GM18505 (cell line): ENCODE measurements at regions not wholly inside any gene's neighbourhood (a gene's known extent, or its start where the extent isn't known, plus 50 kb on each side); places are given as distances from the start of the nearest gene placed in this dataset.
"Not testable (repeated sequence)": the region's sequence is repeated elsewhere in the genome, so short reads cannot be mapped to it uniquely, and the experiment has no call there.

Source experiments
- ATAC-seq: cut with Tn5 transposase; IDR thresholded peaks from one replicate; pipeline ENCODE4 v1.9.1; 2021; ENCODE audit not compliant: unreplicated experiment
- POLR2A ChIP-seq: IDR thresholded peaks from 4 replicates; pipeline ENCODE4 v1.6.1; 2011; ENCODE audit warnings: borderline replicate concordance; ENCODE audit not compliant: insufficient read depth, insufficient read length; ENCODE audit errors: extremely low read depth

- no peak for TF ChIP-seq POLR2A
- ATAC-seq: no peak
Measured at GRCh38 chr14:105689722-105690121, 163.3 kb downstream of the TMEM121 start.

DNA sequence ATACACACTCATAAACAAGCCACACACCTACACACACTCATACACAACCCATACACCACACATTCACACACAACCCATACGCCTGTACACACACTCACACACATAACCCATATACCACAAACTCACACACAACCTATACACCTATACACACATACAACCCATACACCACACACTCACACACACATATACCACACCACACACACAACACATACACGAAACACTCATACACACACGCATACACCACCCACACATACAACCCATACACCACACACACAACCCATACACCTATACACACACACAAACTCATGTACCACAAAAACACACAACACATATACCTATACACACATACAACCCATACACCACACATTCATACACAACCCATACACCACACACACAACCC, 164.3 kb downstream of the TMEM121 start:
- TF ChIP-seq POLR2A: no peak
- no peak for ATAC-seq

DNA sequence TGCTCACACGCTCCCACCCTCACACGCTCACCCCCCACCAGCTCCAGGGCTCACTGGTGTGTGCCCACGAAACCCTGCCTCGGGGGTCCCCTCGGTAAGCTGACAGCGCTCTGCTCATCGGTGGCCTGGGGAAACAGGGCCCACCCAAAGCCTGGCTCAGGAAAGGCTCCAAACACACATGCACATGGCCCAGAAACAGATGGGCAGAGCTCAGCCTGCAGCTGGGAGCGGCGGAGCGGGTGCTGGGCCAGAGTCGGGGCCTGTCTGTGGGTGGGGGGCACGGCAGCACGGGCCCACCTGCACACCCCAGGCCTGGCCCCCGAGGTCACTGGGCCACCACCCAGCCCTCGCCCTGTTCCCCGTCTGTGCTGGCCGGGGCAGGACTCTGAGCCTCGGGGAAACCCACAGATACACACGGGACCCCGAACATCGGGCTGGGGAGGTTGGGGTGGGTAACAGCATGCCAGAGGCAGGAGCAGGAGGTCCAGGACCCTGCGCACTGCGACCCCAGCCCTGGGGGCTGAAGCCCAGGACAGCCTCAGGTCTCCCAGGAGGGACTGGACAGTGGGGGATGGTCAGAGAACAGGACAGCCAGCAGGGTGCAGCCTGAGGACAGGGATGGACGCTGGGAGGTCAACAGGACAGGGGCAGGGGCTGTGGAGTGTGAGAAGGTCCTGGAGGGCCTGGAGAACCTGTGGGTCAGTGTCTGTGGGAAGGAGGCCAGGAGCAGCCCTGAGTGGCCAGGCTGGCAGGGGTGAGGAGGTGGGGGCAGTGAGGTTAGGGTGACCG, 165.1 kb downstream of the TMEM121 start:
- ATAC-seq: not testable (repeated sequence)

- not testable (repeated sequence) for ATAC-seq
Measured at GRCh38 chr14:105692110-105692685, 165.8 kb downstream of the TMEM121 start.

DNA sequence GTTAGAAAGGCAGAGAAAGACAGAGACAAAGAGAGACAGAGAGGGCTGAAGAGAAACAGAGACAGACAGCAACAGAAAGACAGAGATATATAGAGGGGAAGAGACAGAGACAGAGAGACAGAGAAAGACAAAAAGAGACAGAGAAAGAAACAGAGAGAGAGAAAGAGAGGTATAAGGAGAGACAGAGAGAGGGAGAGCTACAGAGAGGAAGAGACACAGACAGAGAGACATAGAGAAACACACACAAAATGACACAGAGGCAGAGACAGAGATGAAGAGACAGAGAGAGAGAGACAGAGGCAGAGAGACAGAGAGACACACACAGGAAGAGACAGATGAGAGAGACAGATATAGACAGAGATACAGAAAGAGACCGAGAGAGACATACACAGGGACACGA, 168.6 kb downstream of the TMEM121 start:
- no peak for TF ChIP-seq POLR2A
- ATAC-seq: no peak

DNA sequence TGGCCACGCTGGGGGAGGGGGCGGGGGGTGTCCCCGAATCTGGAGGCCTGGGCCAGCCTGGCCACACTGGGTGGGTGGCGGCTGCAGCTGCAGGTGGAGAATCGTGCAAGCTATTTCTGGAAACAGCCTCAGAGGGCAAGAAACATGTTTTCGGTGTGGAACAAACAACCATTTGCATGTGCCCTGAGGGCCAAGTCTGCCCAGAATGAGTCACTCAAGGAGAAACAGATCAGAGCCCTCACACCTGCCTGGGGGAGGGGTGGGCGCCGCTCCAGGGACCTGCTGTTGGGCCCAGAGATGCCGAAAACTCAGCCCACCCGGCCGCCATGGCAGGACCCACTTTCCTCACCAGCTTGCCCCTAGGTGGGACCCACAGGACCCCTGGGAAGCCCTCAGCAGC, 170.0 kb downstream of the TMEM121 start:
- peak; percentile 43 for ATAC-seq

- ATAC-seq: not testable (repeated sequence)
Measured at GRCh38 chr14:105697414-105697813, 171.0 kb downstream of the TMEM121 start.

DNA sequence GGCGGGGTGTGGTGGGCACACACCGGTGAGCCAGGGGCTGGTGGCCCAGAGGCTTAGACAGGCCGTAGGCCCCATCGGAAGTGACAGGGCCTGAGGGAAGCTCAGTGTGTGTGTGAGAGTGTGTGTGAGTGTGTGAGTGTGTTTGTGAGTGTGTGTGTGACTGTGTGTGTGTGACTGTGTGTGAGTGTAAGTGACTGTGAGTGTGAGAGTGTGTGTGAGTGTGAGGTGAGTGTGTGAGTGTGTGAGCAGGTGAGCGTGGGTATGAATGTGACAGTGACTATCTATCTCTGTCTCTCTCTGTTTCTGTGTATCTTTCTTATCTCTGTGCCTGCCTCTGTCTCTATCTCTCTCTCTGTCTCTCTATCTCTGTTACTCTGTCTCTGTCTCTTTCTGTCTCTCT, 171.6 kb downstream of the TMEM121 start:
- not testable (repeated sequence) for ATAC-seq

GRCh38 chr14:105698940-105699556, 172.7 kb downstream of the TMEM121 start:
- ATAC-seq: not testable (repeated sequence)

DNA sequence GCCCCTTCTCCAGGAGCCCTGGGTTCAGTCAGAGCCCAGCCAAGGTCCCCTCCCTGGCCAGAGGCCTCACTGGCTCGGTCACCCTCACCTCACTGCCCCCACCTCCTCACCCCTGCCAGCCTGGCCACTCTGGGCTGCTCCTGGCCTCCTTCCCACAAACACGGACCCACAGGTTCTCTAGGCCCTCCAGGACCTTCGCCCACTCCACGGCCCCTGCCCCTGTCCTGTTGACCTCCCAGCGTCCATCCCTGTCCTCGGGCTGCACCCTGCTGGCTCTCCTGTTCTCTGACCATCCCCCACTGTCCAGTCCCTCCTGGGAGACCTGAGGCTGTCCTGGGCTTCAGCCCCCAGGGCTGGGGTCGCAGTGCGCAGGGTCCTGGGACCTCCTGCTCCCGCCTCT, 173.3 kb downstream of the TMEM121 start:
- not testable (repeated sequence) for ATAC-seq

DNA sequence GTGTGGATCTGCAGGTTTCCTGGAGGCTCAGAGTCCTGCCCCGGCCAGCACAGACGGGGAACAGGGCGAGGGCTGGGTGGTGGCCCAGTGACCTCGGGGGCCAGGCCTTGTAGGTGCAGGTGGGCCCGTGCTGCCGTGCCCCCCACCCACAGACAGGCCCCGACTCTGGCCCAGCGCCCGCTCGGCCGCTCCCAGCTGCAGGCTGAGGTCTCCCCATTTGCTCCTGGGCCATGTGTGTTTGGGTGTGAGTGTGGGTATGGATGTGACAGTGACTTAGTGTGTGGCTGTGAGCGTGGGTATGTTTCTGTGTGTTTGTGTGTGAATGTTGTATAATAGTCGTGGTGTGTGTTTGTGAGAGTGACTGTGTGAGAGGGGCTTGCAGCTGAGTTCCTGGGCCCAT, 173.8 kb downstream of the TMEM121 start:
- ATAC-seq: not testable (repeated sequence)

- no peak for TF ChIP-seq POLR2A
- ATAC-seq: peak; percentile 30
Measured at GRCh38 chr14:105700622-105701288, 174.4 kb downstream of the TMEM121 start.

DNA sequence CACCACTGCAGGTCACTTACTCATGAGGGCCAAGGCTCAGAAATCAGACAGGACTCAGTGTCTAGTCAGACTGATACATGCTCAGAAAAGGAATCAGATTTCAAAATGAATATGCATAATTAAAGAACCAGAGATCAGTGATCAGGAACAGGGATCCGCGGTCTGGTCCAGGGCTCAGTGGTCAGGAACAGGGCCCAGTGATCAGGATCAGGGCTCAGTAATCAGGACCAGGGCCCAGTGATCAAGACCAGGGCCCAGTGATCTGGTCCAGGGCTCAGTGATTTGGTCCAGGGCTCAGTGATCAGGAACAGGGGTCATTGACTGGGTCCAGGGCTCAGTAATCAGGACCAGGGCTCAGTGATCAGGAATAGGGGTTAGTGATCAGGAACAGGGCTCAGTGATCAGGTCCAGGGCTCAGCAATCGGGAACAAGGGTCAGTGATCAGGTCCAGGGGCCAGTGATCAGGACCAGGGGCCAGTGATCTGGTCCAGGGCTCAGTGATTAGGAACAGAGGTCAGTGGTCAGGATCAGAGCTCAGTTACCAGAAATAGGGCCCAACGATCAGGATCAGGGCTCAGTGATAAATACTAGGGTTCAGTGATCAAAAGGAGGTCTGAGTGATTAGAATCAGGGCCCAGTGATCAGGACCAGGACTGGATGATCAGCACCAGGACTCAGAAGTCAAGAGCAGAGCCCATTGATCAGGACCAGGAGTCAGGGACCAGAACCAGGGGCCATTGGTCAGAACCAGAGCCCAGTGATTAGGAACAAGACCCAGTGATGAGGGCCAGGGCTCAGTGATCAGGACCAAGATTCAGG, 175.3 kb downstream of the TMEM121 start:
- TF ChIP-seq POLR2A: no peak
- no peak for ATAC-seq

- peak; percentile 18 for TF ChIP-seq POLR2A
- no peak for ATAC-seq
Measured at GRCh38 chr14:105702275-105702817, 176.0 kb downstream of the TMEM121 start.

DNA sequence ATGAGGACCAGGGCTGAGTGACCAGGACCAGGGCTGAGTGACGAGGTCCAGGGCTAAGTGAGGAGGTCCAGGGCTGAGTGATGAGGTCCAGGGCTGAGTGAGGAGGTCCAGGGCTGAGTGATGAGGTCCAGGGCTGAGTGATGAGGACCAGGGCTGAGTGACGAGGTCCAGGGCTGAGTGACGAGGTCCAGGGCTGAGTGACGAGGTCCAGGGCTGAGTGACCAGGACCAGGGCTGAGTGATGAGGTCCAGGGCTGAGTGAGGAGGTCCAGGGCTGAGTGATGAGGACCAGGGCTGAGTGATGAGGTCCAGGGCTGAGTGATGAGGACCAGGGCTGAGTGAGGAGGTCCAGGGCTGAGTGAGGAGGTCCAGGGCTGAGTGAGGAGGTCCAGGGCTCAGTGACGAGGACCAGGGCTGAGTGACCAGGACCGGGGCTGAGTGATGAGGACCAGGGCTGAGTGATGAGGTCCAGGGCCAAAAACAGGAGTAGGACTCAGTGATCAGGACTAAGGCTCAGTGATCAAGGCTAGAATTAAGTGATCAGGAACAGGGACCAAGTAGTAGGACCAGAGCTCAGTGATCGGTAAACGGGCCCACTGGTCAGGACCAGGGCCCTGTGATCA, 176.8 kb downstream of the TMEM121 start:
- not testable (repeated sequence) for ATAC-seq

GRCh38 chr14:105704091-105704490, 177.7 kb downstream of the TMEM121 start:
- not testable (repeated sequence) for ATAC-seq

DNA sequence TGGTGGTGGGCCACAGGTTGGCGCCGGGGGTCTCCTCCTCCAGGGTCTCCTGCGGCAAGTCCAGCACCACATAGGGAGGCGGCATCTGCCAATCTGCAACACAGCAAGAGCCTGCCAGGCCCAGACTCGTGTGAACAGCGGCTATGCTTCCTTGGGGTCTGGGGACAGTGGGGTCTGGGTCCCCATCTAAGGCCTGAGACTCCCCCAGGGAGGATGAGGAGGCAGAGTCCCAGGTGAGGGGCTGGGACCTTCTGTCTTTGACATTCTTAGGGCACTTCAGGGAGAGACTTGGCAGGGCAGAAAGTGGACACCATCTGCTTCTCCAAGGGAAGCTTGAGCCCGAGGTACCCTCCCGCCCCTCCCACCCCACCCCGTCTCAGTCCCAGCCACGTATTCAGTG, 178.1 kb downstream of the TMEM121 start:
- not testable (repeated sequence) for ATAC-seq

GRCh38 chr14:105705512-105705861, 179.1 kb downstream of the TMEM121 start:
- ATAC-seq: not testable (repeated sequence)
